ENCODE measurements at regions not wholly inside any gene's neighbourhood (a gene's known extent, or its start where the extent isn't known, plus 50 kb on each side); places are given as distances from the start of the nearest gene placed in this dataset.

DNA sequence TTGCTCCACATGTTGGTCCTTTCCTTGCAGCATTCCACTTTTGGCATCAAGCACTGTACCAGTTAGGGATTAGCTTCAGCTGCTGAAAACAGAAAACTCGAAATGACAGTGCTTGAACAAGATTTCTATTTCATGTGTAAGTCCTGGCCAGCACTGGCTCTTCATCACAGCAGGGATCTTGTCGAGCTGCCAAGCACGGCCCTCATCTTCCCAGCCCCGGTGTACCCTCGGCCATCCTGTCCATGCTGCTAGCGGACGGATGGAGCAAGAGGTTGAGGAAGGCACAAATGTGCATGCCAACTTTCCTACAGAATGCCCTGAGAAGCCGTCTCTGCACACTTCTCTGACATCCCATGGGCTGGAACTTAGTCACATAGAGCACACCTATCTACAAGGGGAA lies 130.6 kb downstream of the TENT4A start:
- no peak overlapping the region for H3K27ac ChIP-seq
- TF ChIP-seq, protein P1, sequence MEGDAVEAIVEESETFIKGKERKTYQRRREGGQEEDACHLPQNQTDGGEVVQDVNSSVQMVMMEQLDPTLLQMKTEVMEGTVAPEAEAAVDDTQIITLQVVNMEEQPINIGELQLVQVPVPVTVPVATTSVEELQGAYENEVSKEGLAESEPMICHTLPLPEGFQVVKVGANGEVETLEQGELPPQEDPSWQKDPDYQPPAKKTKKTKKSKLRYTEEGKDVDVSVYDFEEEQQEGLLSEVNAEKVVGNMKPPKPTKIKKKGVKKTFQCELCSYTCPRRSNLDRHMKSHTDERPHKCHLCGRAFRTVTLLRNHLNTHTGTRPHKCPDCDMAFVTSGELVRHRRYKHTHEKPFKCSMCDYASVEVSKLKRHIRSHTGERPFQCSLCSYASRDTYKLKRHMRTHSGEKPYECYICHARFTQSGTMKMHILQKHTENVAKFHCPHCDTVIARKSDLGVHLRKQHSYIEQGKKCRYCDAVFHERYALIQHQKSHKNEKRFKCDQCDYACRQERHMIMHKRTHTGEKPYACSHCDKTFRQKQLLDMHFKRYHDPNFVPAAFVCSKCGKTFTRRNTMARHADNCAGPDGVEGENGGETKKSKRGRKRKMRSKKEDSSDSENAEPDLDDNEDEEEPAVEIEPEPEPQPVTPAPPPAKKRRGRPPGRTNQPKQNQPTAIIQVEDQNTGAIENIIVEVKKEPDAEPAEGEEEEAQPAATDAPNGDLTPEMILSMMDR (IDR thresholded peaks at IDR 0.05): no peak
- TF ChIP-seq ZFX (IDR thresholded peaks at IDR 0.05; ENCODE audit: borderline replicate concordance): no peak

DNA sequence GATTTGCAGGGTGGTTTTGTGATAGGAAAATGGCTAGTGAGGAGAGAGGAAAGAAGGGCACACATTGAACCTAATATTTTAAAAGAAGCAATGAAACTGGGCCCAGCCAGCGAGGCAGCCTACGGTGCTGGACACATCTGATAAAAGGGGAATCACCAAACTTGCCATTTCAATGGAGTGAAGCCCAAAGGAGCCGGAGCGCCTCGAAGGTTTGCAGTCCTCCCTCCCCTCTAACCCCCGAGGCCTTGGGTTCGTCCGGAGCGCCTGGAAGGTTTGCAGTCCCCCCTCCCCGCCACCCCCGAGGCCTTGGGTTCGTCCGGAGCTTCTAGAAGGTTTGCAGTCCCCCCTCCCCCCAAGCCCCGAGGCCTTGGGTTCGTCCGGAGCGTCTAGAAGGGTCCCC lies 132.6 kb downstream of the TENT4A start:
- TF ChIP-seq ZFX (IDR thresholded peaks at IDR 0.05; ENCODE audit: borderline replicate concordance): no peak
- TF ChIP-seq, protein P1 (IDR thresholded peaks at IDR 0.05): no peak
- no peak overlapping the region for H3K27ac ChIP-seq

DNA sequence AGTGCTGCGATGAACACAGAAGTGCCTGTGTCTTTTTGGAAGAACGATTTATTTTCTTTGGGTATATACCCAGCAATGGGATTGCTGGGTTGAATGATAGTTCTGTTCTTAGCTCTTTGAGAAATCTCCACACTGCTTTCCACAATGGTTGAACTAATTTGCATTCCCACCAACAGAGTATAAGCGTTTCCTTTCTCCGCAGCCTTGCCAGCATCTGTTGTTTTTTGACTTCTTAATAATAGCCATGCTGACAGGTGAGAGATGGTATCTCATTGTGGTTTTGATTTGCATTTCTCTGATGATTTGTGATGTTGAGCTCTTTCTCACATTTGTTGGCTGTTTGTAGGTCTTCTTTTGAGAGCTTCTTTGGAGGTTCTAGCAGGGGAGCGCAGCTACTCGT lies 134.6 kb downstream of the TENT4A start:
- TF ChIP-seq, protein P1 (IDR thresholded peaks at IDR 0.05): no peak
- no peak for TF ChIP-seq ZFX (IDR thresholded peaks at IDR 0.05; ENCODE audit: borderline replicate concordance)
- no peak overlapping the region for H3K27ac ChIP-seq

DNA sequence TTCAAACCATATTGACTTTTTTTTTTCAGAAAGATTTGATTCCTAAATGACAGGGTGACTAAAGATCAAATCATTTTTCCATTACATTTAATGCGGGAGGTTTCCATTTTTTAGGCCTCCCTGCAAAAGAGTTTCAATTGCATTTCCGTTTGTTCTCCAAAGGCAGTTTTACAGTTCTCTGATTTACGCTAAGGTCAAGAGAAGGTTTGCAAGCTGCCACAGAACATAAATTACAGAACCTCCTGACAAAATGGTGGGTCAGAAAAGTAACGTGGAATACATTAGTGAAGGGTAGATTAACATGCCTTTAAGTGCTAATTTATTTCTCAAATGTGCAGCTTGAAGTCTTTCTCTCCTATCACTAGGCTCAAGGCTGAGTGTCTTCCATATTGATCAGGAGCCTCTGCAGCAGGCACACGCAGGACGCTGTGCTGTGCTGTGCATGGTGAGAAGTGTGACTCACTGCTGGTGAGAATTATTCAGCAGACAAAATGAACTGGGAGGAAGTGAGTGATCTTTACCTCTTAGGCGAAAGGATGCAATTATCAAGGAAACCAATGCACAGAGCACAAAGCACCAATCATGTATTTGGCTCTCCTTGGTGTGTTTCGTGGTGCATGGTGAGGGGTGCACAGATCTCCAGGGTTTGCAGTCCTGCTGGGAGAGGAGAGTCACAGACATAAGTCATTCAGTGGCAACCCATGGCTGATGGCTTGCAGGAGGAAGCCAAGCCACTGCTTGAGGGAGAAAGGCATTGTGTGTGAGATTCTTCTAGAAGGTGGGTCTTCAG lies 136.3 kb downstream of the TENT4A start:
- H3K27ac ChIP-seq: no peak overlapping the region
- no peak for TF ChIP-seq ZFX (IDR thresholded peaks at IDR 0.05; ENCODE audit: borderline replicate concordance)
- TF ChIP-seq, protein P1 (IDR thresholded peaks at IDR 0.05): no peak

DNA sequence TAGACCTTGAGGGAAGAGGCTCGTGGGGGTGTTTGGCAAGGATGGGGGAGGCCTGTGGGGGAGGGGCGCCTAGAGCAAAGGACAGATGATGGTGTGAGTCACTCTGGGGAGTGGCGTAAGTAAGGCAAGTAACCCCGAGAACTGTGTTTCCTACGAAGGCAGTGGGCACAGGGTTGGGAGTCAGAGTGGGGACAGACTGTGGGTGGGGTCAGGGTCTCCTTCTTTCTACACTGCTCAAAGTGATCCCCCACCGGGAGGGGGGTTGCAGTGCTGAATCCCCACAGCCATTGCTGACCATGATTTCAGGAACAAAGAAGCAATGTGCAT lies 136.8 kb downstream of the TENT4A start:
- no peak for TF ChIP-seq ZFX (IDR thresholded peaks at IDR 0.05; ENCODE audit: borderline replicate concordance)
- TF ChIP-seq, protein P1 (IDR thresholded peaks at IDR 0.05): no peak
- no peak overlapping the region for H3K27ac ChIP-seq

DNA sequence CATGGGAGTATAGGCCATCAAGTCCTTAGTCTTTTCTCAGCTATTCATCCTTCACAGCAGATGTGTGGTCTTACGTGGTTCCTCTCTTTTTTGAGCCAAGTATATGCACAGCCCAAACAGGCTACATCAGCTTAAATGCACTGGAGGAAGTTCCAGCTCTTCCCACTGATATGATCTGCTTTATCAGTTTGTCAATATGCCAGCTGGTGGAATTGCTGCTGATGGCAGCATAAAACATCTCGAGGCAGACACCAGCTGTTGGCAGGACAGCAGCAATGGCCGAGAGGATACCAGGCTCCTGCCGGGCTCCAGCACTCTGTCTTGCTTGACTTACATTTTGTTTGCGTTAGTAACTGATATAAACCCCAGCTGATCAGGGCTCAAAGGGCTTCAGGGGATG lies 143.4 kb downstream of the TENT4A start:
- TF ChIP-seq ZFX (IDR thresholded peaks at IDR 0.05; ENCODE audit: borderline replicate concordance): no peak
- TF ChIP-seq, protein P1 (IDR thresholded peaks at IDR 0.05): no peak
- no peak overlapping the region for H3K27ac ChIP-seq

DNA sequence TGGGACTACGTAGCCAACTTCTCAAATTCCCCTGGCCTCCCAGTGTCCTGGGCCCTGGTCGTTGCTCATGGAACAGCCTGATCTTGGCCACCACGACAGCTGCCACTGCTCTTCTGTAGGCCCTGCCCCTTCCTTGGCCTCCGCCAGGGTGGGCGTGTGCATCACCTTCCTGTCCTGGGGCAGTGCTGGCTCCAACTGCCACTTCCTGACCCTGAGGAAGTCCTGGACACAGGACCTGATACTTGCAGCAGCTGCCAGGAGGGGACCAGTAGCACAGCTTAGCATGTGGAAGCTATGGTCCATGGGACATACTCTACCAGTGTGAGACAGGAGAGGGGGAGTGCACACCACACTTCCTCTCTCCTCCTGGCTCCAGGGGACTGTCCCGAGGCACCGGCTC lies 145.2 kb downstream of the TENT4A start:
- H3K27ac ChIP-seq: no peak overlapping the region
- TF ChIP-seq ZFX (IDR thresholded peaks at IDR 0.05; ENCODE audit: borderline replicate concordance): no peak
- TF ChIP-seq, protein P1 (IDR thresholded peaks at IDR 0.05): no peak
